A549 (cell line): ENCODE measurements at regions not wholly inside any gene's neighbourhood (a gene's known extent, or its start where the extent isn't known, plus 50 kb on each side); places are given as distances from the start of the nearest gene placed in this dataset.

ENCODE experiments used
- ATAC-seq, 2 experiments: fragments of 200-7000 bp in 1 of 2; fragments of >200 bp in 1 of 2; cut with Nextera tagmentation in 1 of 2; cut with Tn5 transposase in 1 of 2; 3 replicates each; pipeline versions ENCODE4 v1.8.0 to v1.9.1; 2018 to 2020; ENCODE audit warnings: mild to moderate bottlenecking in 1 of 2, moderate library complexity in 1 of 2
- CTCF ChIA-PET: fragments of 300-600 bp; sonication (Branson Sonifier 250); formaldehyde crosslinking; extraction: SDS; loops from one replicate; lab custom pipeline; 2021; ENCODE audit warnings: antibody characterized with exemption, inconsistent platforms; lab: Yijun Ruan, JAX
- POLR2A ChIA-PET: fragments of 350-600 bp; formaldehyde crosslinking; extraction: SDS; loops from one replicate; lab custom pipeline; 2021; ENCODE audit warnings: antibody characterized with exemption, inconsistent platforms; lab: Yijun Ruan, JAX
- DNase-seq, 2 experiments: peaks; one replicate each; pipeline versions ENCODE4 v3.0.0 to v3.0.0-alpha.2; 2011 to 2016; ENCODE audit warnings: low read depth in 1 of 2, low spot score in 1 of 2
- FAIRE-seq: peaks from 2 replicates; lab custom pipeline; 2011; peaks lifted over from hg19 to GRCh38; lab: Jason Lieb, UNC
- H3K27ac ChIP-seq, 2 experiments: fragments of >200 bp; sonication (Bioruptor Twin); formaldehyde crosslinking; 3 replicates each; pipeline ENCODE4 v1.5.1; 2016 to 2017
- H3K4me1 ChIP-seq: fragments of >200 bp; sonication (Bioruptor Twin); formaldehyde crosslinking; 3 replicates; pipeline ENCODE4 v1.6.1; 2016
- H3K4me2 ChIP-seq: fragments of >200 bp; sonication (Bioruptor Twin); formaldehyde crosslinking; 3 replicates; pipeline ENCODE4 v1.6.1; 2016
- H3K4me3 ChIP-seq: fragments of >200 bp; sonication (Bioruptor Twin); formaldehyde crosslinking; 3 replicates; pipeline ENCODE4 v1.5.1; 2016
- H3K9me3 ChIP-seq: fragments of >200 bp; sonication (Bioruptor Twin); formaldehyde crosslinking; 3 replicates; pipeline ENCODE4 v1.6.1; 2016
- ATOH8 ChIP-seq: fragments of 250-450 bp; sonication (Bioruptor Pico); IDR thresholded peaks from 2 replicates; pipeline ENCODE4 v1.5.0; 2020; ENCODE audit warnings: low read depth, mild to moderate bottlenecking, moderate library complexity
- CBX2 ChIP-seq: fragments of 200-600 bp; sonication (generic); IDR thresholded peaks from 2 replicates; pipeline ENCODE4 v1.6.1; 2016; ENCODE audit warnings: low read depth, mild to moderate bottlenecking, borderline replicate concordance
- CBX8 ChIP-seq: fragments of 200-600 bp; sonication (generic); IDR thresholded peaks from 2 replicates; pipeline ENCODE4 v1.6.1; 2016
- CEBPB ChIP-seq, 2 experiments: fragments of >200 bp in 1 of 2; sonication (Bioruptor Twin) in 1 of 2; formaldehyde crosslinking in 1 of 2; IDR thresholded peaks; 2 replicates each; pipeline ENCODE4 v1.6.1; 2012 to 2016
- CHD2 ChIP-seq: fragments of 150-350 bp; IDR thresholded peaks from 2 replicates; pipeline ENCODE4 v1.6.1; 2014; ENCODE audit warnings: low read length; ENCODE audit not compliant: partially characterized antibody
- E2F6 ChIP-seq: IDR thresholded peaks from 2 replicates; pipeline ENCODE4 v1.6.1; 2012; ENCODE audit warnings: low read depth, borderline replicate concordance
- FOSB ChIP-seq: fragments of 250-450 bp; sonication (Bioruptor Pico); IDR thresholded peaks from 2 replicates; pipeline ENCODE4 v1.5.0; 2020; ENCODE audit warnings: mild to moderate bottlenecking, moderate library complexity
- FOSL2 ChIP-seq, 2 experiments: fragments of 450-650 bp in 1 of 2; fragments of >200 bp in 1 of 2; sonication (Bioruptor Twin) in 1 of 2; formaldehyde crosslinking; IDR thresholded peaks; 2 replicates each; pipeline versions ENCODE4 v1.5.0 to v1.6.1; 2016 to 2020; ENCODE audit warnings: mild to moderate bottlenecking in 1 of 2, moderate library complexity in 1 of 2
- GATA3 ChIP-seq: IDR thresholded peaks from 2 replicates; pipeline ENCODE4 v1.6.1; 2012; ENCODE audit warnings: borderline replicate concordance
- HEYL ChIP-seq: fragments of 250-450 bp; sonication (Bioruptor Pico); IDR thresholded peaks from 2 replicates; pipeline ENCODE4 v1.8.0; 2021; ENCODE audit warnings: mild to moderate bottlenecking, moderate library complexity
- HOXB5 ChIP-seq: fragments of 250-450 bp; sonication (Bioruptor Pico); IDR thresholded peaks from 2 replicates; pipeline ENCODE4 v1.5.0; 2020; ENCODE audit warnings: mild to moderate bottlenecking, moderate library complexity
- JUNB ChIP-seq: fragments of >200 bp; sonication (Bioruptor Twin); formaldehyde crosslinking; IDR thresholded peaks from 2 replicates; pipeline ENCODE4 v1.6.1; 2016
- KDM1A ChIP-seq: fragments of 200-600 bp; sonication (generic); IDR thresholded peaks from 2 replicates; pipeline ENCODE4 v1.6.1; 2016; ENCODE audit warnings: low read depth, mild to moderate bottlenecking
- KDM5A ChIP-seq: fragments of 200-600 bp; sonication (generic); IDR thresholded peaks from 2 replicates; pipeline ENCODE4 v1.6.1; 2016; ENCODE audit warnings: antibody characterized with exemption, mild to moderate bottlenecking
- MAZ ChIP-seq: fragments of 150-350 bp; IDR thresholded peaks from 2 replicates; pipeline ENCODE4 v1.6.1; 2014; ENCODE audit warnings: antibody characterized with exemption, low read depth, low read length, borderline replicate concordance
- MYC ChIP-seq: IDR thresholded peaks from 2 replicates; pipeline ENCODE4 v1.6.1; 2012; ENCODE audit warnings: mild to moderate bottlenecking, inconsistent platforms, low read length, improper control_type of control experiment, borderline replicate concordance
- NR3C1 ChIP-seq: fragments of >200 bp; sonication (Bioruptor Twin); formaldehyde crosslinking; IDR thresholded peaks from 3 replicates; pipeline ENCODE4 v1.6.1; 2017
- PBX3 ChIP-seq: IDR thresholded peaks from 2 replicates; pipeline ENCODE4 v1.6.1; 2012
- PHF8 ChIP-seq: fragments of 200-600 bp; sonication (generic); IDR thresholded peaks from 2 replicates; pipeline ENCODE4 v1.6.1; 2016; ENCODE audit warnings: low read depth, mild to moderate bottlenecking, antibody characterized with exemption, moderate library complexity, borderline replicate concordance
- POLR2AphosphoS2 ChIP-seq: conservative IDR thresholded peaks from 2 replicates; pipeline ENCODE4 v1.6.1; 2012; ENCODE audit warnings: low read length, improper control_type of control experiment, inconsistent platforms
- RCOR1 ChIP-seq: fragments of 150-350 bp; IDR thresholded peaks from 2 replicates; pipeline ENCODE4 v1.6.1; 2014; ENCODE audit warnings: antibody characterized with exemption, low read length, low read depth
- RNF2 ChIP-seq: fragments of 200-600 bp; sonication (generic); IDR thresholded peaks from 2 replicates; pipeline ENCODE4 v1.6.1; 2016; ENCODE audit warnings: low read depth, mild to moderate bottlenecking, antibody characterized with exemption, moderate library complexity, borderline replicate concordance
- SMC3 ChIP-seq: fragments of >200 bp; sonication (Bioruptor Twin); formaldehyde crosslinking; IDR thresholded peaks from 3 replicates; pipeline ENCODE4 v1.6.1; 2018; ENCODE audit warnings: inconsistent platforms
- TFCP2L1 ChIP-seq: fragments of 250-450 bp; sonication (Bioruptor Pico); IDR thresholded peaks from 2 replicates; pipeline ENCODE4 v1.5.0; 2021; ENCODE audit warnings: mild to moderate bottlenecking
- ZC3H11A ChIP-seq: fragments of 450-650 bp; IDR thresholded peaks from 2 replicates; pipeline ENCODE4 v1.6.1; 2014; ENCODE audit warnings: antibody characterized with exemption, mild to moderate bottlenecking
- ZFP36 ChIP-seq: fragments of 450-650 bp; IDR thresholded peaks from 2 replicates; pipeline ENCODE4 v1.6.1; 2014; ENCODE audit warnings: borderline replicate concordance; ENCODE audit not compliant: partially characterized antibody
- WGBS: methylation state at CpG from one replicate; pipeline ENCODE4 v1.1.6; 2017; ENCODE audit errors: missing lambda C conversion rate; 5-methylcytosine and 5-hydroxymethylcytosine counted together

GRCh38 chr16:35182043-35182677, 1722.7 kb downstream of the TP53TG3F start (continued):
- TF ChIP-seq RCOR1, result no peak
- TF ChIP-seq GATA3, result no peak
- TF ChIP-seq RNF2, result no peak
- TF ChIP-seq CHD2, result no peak
- TF ChIP-seq ATOH8, result no peak
- no peak for TF ChIP-seq MYC
- TF ChIP-seq CBX2, result no peak
- no peak for TF ChIP-seq NR3C1
- no peak for TF ChIP-seq ZC3H11A
- no peak for TF ChIP-seq HOXB5

GRCh38 chr16:35182943-35183550, 1723.6 kb downstream of the TP53TG3F start:
- WGBS, result 7% methylated on average over 4 of the region's 6 CpGs
- H3K4me3 ChIP-seq, result no peak overlapping the region
- H3K9me3 ChIP-seq, result no peaks in the 10 kb centered on the region; the same call in 2 of the 3 replicates
- ChIA-PET POLR2A (no interaction called here), CTCF (no interaction called here)
- no peaks in the 10 kb centered on the region for H3K4me1 ChIP-seq
- ATAC-seq (no peak), DNase-seq (no peak), FAIRE-seq (no peak)
- no peak for TF ChIP-seq JUNB
- TF ChIP-seq FOSB (CRISPR knock-in tag), result no peak
- no peak for TF ChIP-seq PHF8
- TF ChIP-seq CBX8, result no peak
- no peak for TF ChIP-seq ZC3H11A
- no peak for TF ChIP-seq ZFP36
- TF ChIP-seq POLR2AphosphoS2, result no peak
- TF ChIP-seq KDM1A, result no peak
- TF ChIP-seq TFCP2L1 (CRISPR knock-in tag), result no peak
- TF ChIP-seq KDM5A, result no peak
- H3K4me2 ChIP-seq, result no peak overlapping the region
- H3K27ac ChIP-seq, result no peak overlapping the region

- Histone ChIP-seq H3K9me3 (no peaks in the 10 kb centered on the region; the same call in 2 of the 3 replicates), H3K27ac (no peak overlapping the region), H3K4me2 (no peak overlapping the region), H3K4me3 (no peak overlapping the region), H3K4me1 (no peaks in the 10 kb centered on the region)
- POLR2A ChIA-PET, result no interaction called here
- CTCF ChIA-PET, result no interaction called here
- DNase-seq (no peak), FAIRE-seq (no peak), ATAC-seq (no peak)
- WGBS, result 0% methylated on average over 1 of the region's 1 CpG
- TF ChIP-seq SMC3, result no peak
- no peak for TF ChIP-seq FOSL2 (IDR thresholded peaks at IDR 0.05)
- TF ChIP-seq FOSL2 (CRISPR knock-in tag; IDR thresholded peaks at IDR 0.05), result no peak
- TF ChIP-seq CEBPB (IDR thresholded peaks at IDR 0.05), result no peak
- TF ChIP-seq E2F6, result no peak
- TF ChIP-seq MAZ, result no peak
- TF ChIP-seq CBX2, result no peak
- TF ChIP-seq CHD2, result no peak
- no peak for TF ChIP-seq MYC
- TF ChIP-seq HEYL, result no peak
- TF ChIP-seq PBX3, result no peak
- TF ChIP-seq, all 56 proteins: peak for 0
Measured at GRCh38 chr16:35184356-35184870, 1725.0 kb downstream of the TP53TG3F start.
